KMS-11 (cell line): ENCODE measurements at regions not wholly inside any gene's neighbourhood (a gene's known extent, or its start where the extent isn't known, plus 50 kb on each side); places are given as distances from the start of the nearest gene placed in this dataset.

Experiments
- H2AFZ ChIP-seq: fragments of 200-600 bp; sonication (generic); 2 replicates; pipeline ENCODE4 v1.6.1; 2016; ENCODE audit warnings: antibody characterized with exemption, mixed run types, low read depth
- H3K27ac ChIP-seq: fragments of 200-600 bp; sonication (generic); 2 replicates; pipeline ENCODE4 v1.6.1; 2016; ENCODE audit warnings: mild to moderate bottlenecking, mixed run types
- H3K27me3 ChIP-seq: fragments of 200-600 bp; sonication (generic); 2 replicates; pipeline ENCODE4 v1.6.1; 2017; ENCODE audit warnings: mild to moderate bottlenecking, low read depth, mixed run types, moderate library complexity; ENCODE audit not compliant: insufficient read depth
- H3K36me3 ChIP-seq: fragments of 200-600 bp; sonication (generic); 2 replicates; pipeline ENCODE4 v1.6.1; 2017; ENCODE audit warnings: mild to moderate bottlenecking, mixed run types; ENCODE audit not compliant: insufficient read depth
- H3K4me1 ChIP-seq: fragments of 200-600 bp; sonication (generic); 2 replicates; pipeline ENCODE4 v1.6.1; 2016; ENCODE audit warnings: mild to moderate bottlenecking, low read depth, mixed run types; ENCODE audit not compliant: poor library complexity, severe bottlenecking
- H3K4me2 ChIP-seq: fragments of 200-600 bp; sonication (generic); 2 replicates; pipeline ENCODE4 v1.7.0; 2016; ENCODE audit warnings: mild to moderate bottlenecking, mixed run types
- H3K4me3 ChIP-seq: fragments of 200-600 bp; sonication (generic); IDR thresholded peaks from 2 replicates; pipeline ENCODE4 v1.6.1; 2017; ENCODE audit warnings: low read depth, low read length, mixed read lengths; ENCODE audit not compliant: insufficient read depth
- H3K79me2 ChIP-seq: fragments of 200-600 bp; sonication (generic); 2 replicates; pipeline ENCODE4 v1.6.1; 2016; ENCODE audit warnings: low read depth, mixed run types; ENCODE audit not compliant: insufficient read depth
- H3K9ac ChIP-seq: fragments of 200-600 bp; sonication (generic); 2 replicates; pipeline ENCODE4 v1.6.1; 2016; ENCODE audit warnings: mild to moderate bottlenecking, mixed run types
- H4K20me1 ChIP-seq: fragments of 200-600 bp; sonication (generic); 2 replicates; pipeline ENCODE4 v1.6.1; 2016; ENCODE audit warnings: mild to moderate bottlenecking, mixed run types; ENCODE audit not compliant: insufficient read depth
- TF ChIP-seq, protein P1 (sequence below): fragments of 200-600 bp; sonication (generic); conservative IDR thresholded peaks from 2 replicates; pipeline ENCODE4 v1.6.1; 2017; ENCODE audit warnings: low read depth, mild to moderate bottlenecking, antibody characterized with exemption, low read length, moderate library complexity, mixed read lengths

GRCh38 chr16:51940183-51940582 lies 606.8 kb downstream of the TOX3 start:
- Histone ChIP-seq H3K27me3 (no peaks in the 10 kb centered on the region), H4K20me1 (no peaks in the 10 kb centered on the region), H3K27ac (no peak overlapping the region), H3K4me1 (no peaks in the 10 kb centered on the region), H3K4me3 (no peak overlapping the region), H3K9ac (no peak overlapping the region), H2AFZ (no peak overlapping the region), H3K36me3 (no peaks in the 10 kb centered on the region), H3K79me2 (no peaks in the 10 kb centered on the region), H3K4me2 (no peak overlapping the region)
- TF ChIP-seq, protein P1, sequence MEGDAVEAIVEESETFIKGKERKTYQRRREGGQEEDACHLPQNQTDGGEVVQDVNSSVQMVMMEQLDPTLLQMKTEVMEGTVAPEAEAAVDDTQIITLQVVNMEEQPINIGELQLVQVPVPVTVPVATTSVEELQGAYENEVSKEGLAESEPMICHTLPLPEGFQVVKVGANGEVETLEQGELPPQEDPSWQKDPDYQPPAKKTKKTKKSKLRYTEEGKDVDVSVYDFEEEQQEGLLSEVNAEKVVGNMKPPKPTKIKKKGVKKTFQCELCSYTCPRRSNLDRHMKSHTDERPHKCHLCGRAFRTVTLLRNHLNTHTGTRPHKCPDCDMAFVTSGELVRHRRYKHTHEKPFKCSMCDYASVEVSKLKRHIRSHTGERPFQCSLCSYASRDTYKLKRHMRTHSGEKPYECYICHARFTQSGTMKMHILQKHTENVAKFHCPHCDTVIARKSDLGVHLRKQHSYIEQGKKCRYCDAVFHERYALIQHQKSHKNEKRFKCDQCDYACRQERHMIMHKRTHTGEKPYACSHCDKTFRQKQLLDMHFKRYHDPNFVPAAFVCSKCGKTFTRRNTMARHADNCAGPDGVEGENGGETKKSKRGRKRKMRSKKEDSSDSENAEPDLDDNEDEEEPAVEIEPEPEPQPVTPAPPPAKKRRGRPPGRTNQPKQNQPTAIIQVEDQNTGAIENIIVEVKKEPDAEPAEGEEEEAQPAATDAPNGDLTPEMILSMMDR, result no peak

DNA sequence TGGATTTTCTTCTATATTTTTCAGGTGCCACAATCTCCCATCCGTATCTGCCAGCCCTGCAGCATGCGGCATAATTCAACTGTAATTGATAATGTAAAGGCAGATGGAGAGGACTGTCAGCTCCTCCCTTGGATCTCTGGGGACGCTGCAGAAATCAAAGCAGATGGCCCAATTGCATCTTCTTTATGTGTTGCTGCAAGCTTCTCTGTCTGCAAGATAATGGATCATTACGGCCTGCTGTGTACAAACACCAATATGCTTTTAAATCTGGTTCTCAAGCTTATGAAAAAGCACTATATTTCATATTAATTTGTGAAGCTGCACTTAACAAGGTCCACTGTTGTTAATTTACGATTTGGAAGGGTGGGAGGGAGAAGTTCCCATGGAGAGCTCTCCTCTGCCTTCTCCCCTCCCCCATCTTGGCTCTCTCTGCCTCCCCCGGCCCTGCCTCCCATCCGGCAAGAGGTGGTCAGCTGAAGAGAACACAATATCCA lies 607.5 kb downstream of the TOX3 start:
- TF ChIP-seq, protein P1, result no peak
- H3K4me3 ChIP-seq, result no peak overlapping the region
- H3K27me3 ChIP-seq, result no peaks in the 10 kb centered on the region
- no peaks in the 10 kb centered on the region for H3K79me2 ChIP-seq
- H3K4me2 ChIP-seq, result no peak overlapping the region
- H3K9ac ChIP-seq, result no peak overlapping the region
- no peaks in the 10 kb centered on the region for H3K4me1 ChIP-seq
- no peak overlapping the region for H2AFZ ChIP-seq
- no peaks in the 10 kb centered on the region for H4K20me1 ChIP-seq
- H3K36me3 ChIP-seq, result no peaks in the 10 kb centered on the region
- H3K27ac ChIP-seq, result no peak overlapping the region

DNA sequence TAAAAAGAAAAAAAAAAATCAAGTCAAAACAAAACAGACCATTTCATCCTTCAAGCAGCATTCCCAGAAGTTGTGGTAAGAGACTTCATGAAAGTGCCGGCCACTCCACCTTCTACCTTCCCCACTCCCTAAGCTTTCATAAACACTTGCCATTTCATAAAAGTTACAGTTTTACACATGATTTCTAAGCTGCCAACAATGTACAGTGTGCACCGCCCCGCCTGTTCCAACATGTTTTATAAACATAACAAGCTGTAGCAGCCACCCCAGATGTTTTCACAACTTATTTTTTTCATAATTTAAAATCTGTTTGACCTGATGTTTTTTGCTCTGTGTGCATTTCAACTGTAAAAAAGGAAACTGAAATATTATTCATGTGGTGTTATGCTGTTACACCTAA lies 608.1 kb downstream of the TOX3 start:
- no peak overlapping the region for H2AFZ ChIP-seq
- H3K9ac ChIP-seq, result no peak overlapping the region
- no peaks in the 10 kb centered on the region for H3K79me2 ChIP-seq
- no peaks in the 10 kb centered on the region for H3K36me3 ChIP-seq
- no peak overlapping the region for H3K27ac ChIP-seq
- H4K20me1 ChIP-seq, result no peaks in the 10 kb centered on the region
- no peak overlapping the region for H3K4me2 ChIP-seq
- TF ChIP-seq, protein P1, result no peak
- H3K27me3 ChIP-seq, result no peaks in the 10 kb centered on the region
- no peak overlapping the region for H3K4me3 ChIP-seq
- no peaks in the 10 kb centered on the region for H3K4me1 ChIP-seq

DNA sequence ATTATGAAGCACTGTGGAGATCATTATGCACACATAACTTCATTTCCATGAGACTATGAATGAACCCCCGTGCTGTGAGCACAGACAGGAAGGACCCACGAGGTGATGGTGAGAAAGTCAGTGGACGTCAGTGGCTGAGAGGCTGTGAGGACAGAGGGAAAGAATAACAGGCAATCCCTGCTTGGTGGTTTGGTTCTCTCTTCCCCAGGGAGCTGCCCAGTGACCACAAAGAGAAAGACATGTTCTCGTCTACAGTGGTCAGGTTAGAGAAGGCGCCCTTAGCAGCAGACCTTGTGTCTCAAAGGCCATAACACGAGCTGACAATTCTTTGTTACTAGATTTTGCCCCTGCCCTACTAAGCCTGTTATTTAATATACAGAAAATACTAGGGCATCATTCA lies 609.2 kb downstream of the TOX3 start:
- no peak overlapping the region for H3K4me2 ChIP-seq
- H3K4me1 ChIP-seq, result no peaks in the 10 kb centered on the region
- H3K36me3 ChIP-seq, result no peaks in the 10 kb centered on the region
- H2AFZ ChIP-seq, result no peak overlapping the region
- H3K27ac ChIP-seq, result no peak overlapping the region
- H3K27me3 ChIP-seq, result no peaks in the 10 kb centered on the region
- H4K20me1 ChIP-seq, result no peaks in the 10 kb centered on the region
- H3K4me3 ChIP-seq, result no peak overlapping the region
- H3K79me2 ChIP-seq, result no peaks in the 10 kb centered on the region
- no peak overlapping the region for H3K9ac ChIP-seq
- TF ChIP-seq, protein P1, result no peak
